Natural killer cell (primary cell): ENCODE measurements at regions not wholly inside any gene's neighbourhood (a gene's known extent, or its start where the extent isn't known, plus 50 kb on each side); places are given as distances from the start of the nearest gene placed in this dataset.

ENCODE experiments used
- ATAC-seq, 3 donors: fragments of 150-1000 bp in 2 of 3; fragments of 200-7000 bp in 1 of 3; cut with Tn5 transposase; 1 replicate in 1 of 3; 2 replicates in 2 of 3; pipeline ENCODE4 v1.10.0; 2021; ENCODE audit warnings: mild to moderate bottlenecking in 2 of 3, moderate library complexity in 2 of 3
- DNase-seq, 2 donors: peaks; one replicate each; pipeline versions ENCODE4 v3.0.0 to v3.0.0-alpha.2; 2013 to 2021; ENCODE audit warnings: mixed read lengths in 1 of 2
- H3K27ac ChIP-seq: one replicate; pipeline ENCODE4 v1.5.1; 2013; ENCODE audit warnings: mild to moderate bottlenecking, low read length
- H3K27me3 ChIP-seq: one replicate; pipeline ENCODE4 v1.6.1; 2013; ENCODE audit warnings: low read length; ENCODE audit not compliant: control insufficient read depth, insufficient read depth
- H3K36me3 ChIP-seq: one replicate; pipeline ENCODE4 v1.6.1; 2013; ENCODE audit warnings: low read length; ENCODE audit not compliant: control insufficient read depth, insufficient read depth
- H3K4me1 ChIP-seq: one replicate; pipeline ENCODE4 v1.6.1; 2013; ENCODE audit warnings: low read length; ENCODE audit not compliant: control insufficient read depth, insufficient read depth
- H3K4me3 ChIP-seq: one replicate; pipeline ENCODE4 v1.5.1; 2013; ENCODE audit warnings: low read length
- H3K9me3 ChIP-seq: one replicate; pipeline ENCODE4 v1.6.1; 2013; ENCODE audit warnings: low read length; ENCODE audit not compliant: control insufficient read depth, insufficient read depth
- H3K27ac Mint-ChIP-seq, 2 donors: one replicate each; pipeline ENCODE4 v1.8.0; 2022; ENCODE audit warnings: mild to moderate bottlenecking in 2 of 2, mixed read lengths in 2 of 2, moderate library complexity in 1 of 2
- H3K27me3 Mint-ChIP-seq, 2 donors: one replicate each; pipeline ENCODE4 v1.8.0; 2022; ENCODE audit warnings: low read depth in 2 of 2, mixed read lengths in 2 of 2
- H3K36me3 Mint-ChIP-seq: one replicate; pipeline ENCODE4 v1.8.0; 2022; ENCODE audit warnings: mixed read lengths
- H3K4me1 Mint-ChIP-seq, 2 donors: one replicate each; pipeline ENCODE4 v1.8.0; 2022; ENCODE audit warnings: mixed read lengths in 2 of 2
- H3K4me3 Mint-ChIP-seq: one replicate; pipeline ENCODE4 v1.8.0; 2022; ENCODE audit warnings: mild to moderate bottlenecking, moderate library complexity, mixed read lengths
- H3K9me3 Mint-ChIP-seq, 2 donors: one replicate each; pipeline ENCODE4 v1.8.0; 2022; ENCODE audit warnings: mixed read lengths in 2 of 2
- WGBS: methylation state at CpG from one replicate; pipeline ENCODE4 v1.1.7; 2013; ENCODE audit warnings: missing lambda C conversion rate; ENCODE audit not compliant: insufficient coverage; 5-methylcytosine and 5-hydroxymethylcytosine counted together
- intact Hi-C: fragments of 100-400 bp; cut with micrococcal nuclease; formaldehyde crosslinking; loops from one replicate; pipeline ENCODE4 v1.14.2; 2022
- TF ChIP-seq, protein P1 (sequence below): fragments of 200-600 bp; IDR thresholded peaks from one replicate; pipeline ENCODE4 v1.8.0; 2022; ENCODE audit warnings: antibody characterized with exemption

DNA sequence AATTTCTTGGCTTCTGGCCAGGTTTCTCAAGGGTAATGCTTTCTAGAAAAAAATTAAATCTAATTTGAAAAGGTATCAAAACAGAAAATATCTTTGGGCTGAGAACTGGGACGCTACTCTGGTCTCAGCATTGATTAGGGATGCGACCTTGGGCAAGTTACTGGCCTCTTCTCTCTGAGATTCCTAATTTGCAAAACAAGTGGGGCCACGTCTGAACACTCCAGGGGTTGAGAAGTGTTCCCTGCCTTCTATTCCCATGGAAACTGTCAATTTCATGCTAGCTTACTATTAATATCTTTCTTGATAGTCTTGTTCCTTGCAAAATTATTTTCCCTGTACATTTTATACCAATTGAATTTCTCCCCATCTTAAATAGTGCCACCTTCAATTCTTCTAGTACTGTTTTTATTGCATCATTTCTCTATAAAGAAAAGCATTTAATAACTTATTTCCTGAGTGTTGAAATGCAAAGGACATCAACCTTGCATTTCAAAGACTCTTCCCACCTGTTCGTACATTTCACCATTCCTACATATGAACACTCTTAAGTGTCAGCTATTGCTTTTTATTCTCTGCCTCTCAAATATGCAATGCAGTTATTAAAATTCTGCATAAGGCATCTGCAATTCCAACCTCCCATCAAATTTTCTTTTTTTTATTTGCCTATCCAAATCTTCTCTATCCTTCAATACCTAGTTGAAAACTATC is 118.3 kb upstream of the DSEL start:
- H3K4me1 Mint-ChIP-seq = no peaks in the 10 kb centered on the region
- no peaks in the 10 kb centered on the region for H3K27me3 Mint-ChIP-seq
- H3K9me3 Mint-ChIP-seq = peaks cover 11 to 12% of the 10 kb centered on the region in 2 donors
- Histone ChIP-seq H3K4me1 (no peaks in the 10 kb centered on the region), H3K9me3 (no peaks in the 10 kb centered on the region), H3K27me3 (no peaks in the 10 kb centered on the region), H3K27ac (no peak overlapping the region), H3K4me3 (no peak overlapping the region), H3K36me3 (no peaks in the 10 kb centered on the region)
- H3K27ac Mint-ChIP-seq = no peak overlapping the region
- intact Hi-C loops = no loop called here
- WGBS = 46% methylated on average over 4 of the region's 4 CpGs
- DNase-seq (no peak), ATAC-seq (no peak)
- TF ChIP-seq, protein P1, sequence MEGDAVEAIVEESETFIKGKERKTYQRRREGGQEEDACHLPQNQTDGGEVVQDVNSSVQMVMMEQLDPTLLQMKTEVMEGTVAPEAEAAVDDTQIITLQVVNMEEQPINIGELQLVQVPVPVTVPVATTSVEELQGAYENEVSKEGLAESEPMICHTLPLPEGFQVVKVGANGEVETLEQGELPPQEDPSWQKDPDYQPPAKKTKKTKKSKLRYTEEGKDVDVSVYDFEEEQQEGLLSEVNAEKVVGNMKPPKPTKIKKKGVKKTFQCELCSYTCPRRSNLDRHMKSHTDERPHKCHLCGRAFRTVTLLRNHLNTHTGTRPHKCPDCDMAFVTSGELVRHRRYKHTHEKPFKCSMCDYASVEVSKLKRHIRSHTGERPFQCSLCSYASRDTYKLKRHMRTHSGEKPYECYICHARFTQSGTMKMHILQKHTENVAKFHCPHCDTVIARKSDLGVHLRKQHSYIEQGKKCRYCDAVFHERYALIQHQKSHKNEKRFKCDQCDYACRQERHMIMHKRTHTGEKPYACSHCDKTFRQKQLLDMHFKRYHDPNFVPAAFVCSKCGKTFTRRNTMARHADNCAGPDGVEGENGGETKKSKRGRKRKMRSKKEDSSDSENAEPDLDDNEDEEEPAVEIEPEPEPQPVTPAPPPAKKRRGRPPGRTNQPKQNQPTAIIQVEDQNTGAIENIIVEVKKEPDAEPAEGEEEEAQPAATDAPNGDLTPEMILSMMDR = no peak
- H3K36me3 Mint-ChIP-seq = no peaks in the 10 kb centered on the region
- no peak overlapping the region for H3K4me3 Mint-ChIP-seq

DNA sequence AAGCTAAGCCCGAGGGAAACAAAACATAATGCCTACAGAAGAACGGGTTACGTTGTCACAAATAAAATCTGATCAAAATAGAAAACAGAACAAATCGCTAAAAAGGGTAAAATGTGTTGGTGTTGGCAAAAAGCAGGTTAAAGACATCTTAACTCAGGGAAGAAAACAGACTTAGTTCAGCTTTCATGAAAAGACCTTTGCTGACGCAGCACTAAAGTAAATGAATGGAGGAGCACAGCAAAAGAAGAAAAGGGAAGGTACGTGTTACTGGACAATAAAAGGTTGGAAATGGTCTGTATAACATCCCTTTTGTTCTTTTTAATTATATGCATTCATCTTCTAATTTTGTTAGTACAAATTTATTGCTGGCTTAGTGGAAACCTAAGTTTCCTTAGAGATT is 117.4 kb upstream of the DSEL start:
- intact Hi-C loops = no loop called here
- ATAC-seq = no peak
- Mint-ChIP-seq H3K27me3 (no peaks in the 10 kb centered on the region), H3K27ac (no peak overlapping the region), H3K9me3 (peaks cover 10 to 11% of the 10 kb centered on the region in 2 donors), H3K4me1 (no peaks in the 10 kb centered on the region), H3K36me3 (no peaks in the 10 kb centered on the region), H3K4me3 (no peak overlapping the region)
- Histone ChIP-seq H3K4me3 (no peak overlapping the region), H3K27ac (no peak overlapping the region), H3K27me3 (no peaks in the 10 kb centered on the region), H3K9me3 (no peaks in the 10 kb centered on the region), H3K36me3 (no peaks in the 10 kb centered on the region), H3K4me1 (no peaks in the 10 kb centered on the region)
- 78% methylated on average over 5 of the region's 6 CpGs for WGBS
- no peak for DNase-seq
- TF ChIP-seq, protein P1 = no peak

DNA sequence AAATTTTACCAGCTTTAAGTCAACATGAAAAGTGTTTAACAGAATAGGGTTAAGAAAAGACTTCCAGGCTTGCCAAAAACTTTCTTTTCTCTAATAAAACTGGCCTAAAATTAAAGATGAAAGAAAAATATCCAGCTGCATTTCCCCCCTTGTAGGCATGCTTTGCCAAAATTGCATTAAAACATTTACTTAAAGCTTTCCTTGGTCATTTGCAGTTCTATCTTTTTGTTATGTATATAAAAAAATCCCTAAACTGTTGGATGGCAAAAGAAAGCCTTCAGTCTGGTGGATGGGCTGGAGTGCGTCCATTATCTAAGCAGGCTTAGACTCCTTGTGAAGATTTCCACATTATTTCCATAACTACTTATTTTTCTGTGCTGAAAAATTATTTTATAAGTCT is 105.4 kb upstream of the DSEL start:
- H3K4me3 ChIP-seq = no peak overlapping the region
- ATAC-seq = no peak
- no peak overlapping the region for H3K27ac Mint-ChIP-seq
- intact Hi-C loops = no loop called here
- peaks cover 2 to 3% of the 10 kb centered on the region in 2 donors for H3K9me3 Mint-ChIP-seq
- TF ChIP-seq, protein P1 = no peak
- no peaks in the 10 kb centered on the region for H3K4me1 ChIP-seq
- H3K36me3 Mint-ChIP-seq = no peaks in the 10 kb centered on the region
- no peaks in the 10 kb centered on the region for H3K9me3 ChIP-seq
- no peaks in the 10 kb centered on the region for H3K4me1 Mint-ChIP-seq
- no peak overlapping the region for H3K27ac ChIP-seq
- H3K36me3 ChIP-seq = no peaks in the 10 kb centered on the region
- no peaks in the 10 kb centered on the region for H3K27me3 ChIP-seq
- DNase-seq = no peak
- H3K4me3 Mint-ChIP-seq = no peak overlapping the region
- no peaks in the 10 kb centered on the region for H3K27me3 Mint-ChIP-seq
- no CpG with 5 or more reads among the region's 1 CpG for WGBS
